ENCODE measurements at regions not wholly inside any gene's neighbourhood (a gene's known extent, or its start where the extent isn't known, plus 50 kb on each side); places are given as distances from the start of the nearest gene placed in this dataset.

GRCh38 chr1:58307431-58307830 lies 239.1 kb downstream of the OMA1 start:
- no peak for TF ChIP-seq TCF7 (IDR thresholded peaks at IDR 0.05; ENCODE audit: borderline replicate concordance)
- no peak for TF ChIP-seq CHD2 (IDR thresholded peaks at IDR 0.05; ENCODE audit: borderline replicate concordance, low read depth, low read length)
- no peak for TF ChIP-seq CTCF (IDR thresholded peaks at IDR 0.05 in 2 of 3, conservative IDR thresholded peaks at IDR 0.05 in 1 of 3; ENCODE audit: control insufficient read depth in 2 of 3, extremely low read depth in 1 of 3, insufficient read depth in 1 of 3, low read depth in 3 of 3, low read length in 3 of 3)
- TF ChIP-seq, protein P1, sequence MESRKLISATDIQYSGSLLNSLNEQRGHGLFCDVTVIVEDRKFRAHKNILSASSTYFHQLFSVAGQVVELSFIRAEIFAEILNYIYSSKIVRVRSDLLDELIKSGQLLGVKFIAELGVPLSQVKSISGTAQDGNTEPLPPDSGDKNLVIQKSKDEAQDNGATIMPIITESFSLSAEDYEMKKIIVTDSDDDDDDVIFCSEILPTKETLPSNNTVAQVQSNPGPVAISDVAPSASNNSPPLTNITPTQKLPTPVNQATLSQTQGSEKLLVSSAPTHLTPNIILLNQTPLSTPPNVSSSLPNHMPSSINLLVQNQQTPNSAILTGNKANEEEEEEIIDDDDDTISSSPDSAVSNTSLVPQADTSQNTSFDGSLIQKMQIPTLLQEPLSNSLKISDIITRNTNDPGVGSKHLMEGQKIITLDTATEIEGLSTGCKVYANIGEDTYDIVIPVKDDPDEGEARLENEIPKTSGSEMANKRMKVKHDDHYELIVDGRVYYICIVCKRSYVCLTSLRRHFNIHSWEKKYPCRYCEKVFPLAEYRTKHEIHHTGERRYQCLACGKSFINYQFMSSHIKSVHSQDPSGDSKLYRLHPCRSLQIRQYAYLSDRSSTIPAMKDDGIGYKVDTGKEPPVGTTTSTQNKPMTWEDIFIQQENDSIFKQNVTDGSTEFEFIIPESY (IDR thresholded peaks at IDR 0.05): no peak

Measured in GM12878 (cell line).